CD4-positive, CD25-positive, alpha-beta regulatory T cell (primary cell): ENCODE measurements at regions not wholly inside any gene's neighbourhood (a gene's known extent, or its start where the extent isn't known, plus 50 kb on each side); places are given as distances from the start of the nearest gene placed in this dataset.

ENCODE experiments used
- ATAC-seq, 2 donors: fragments of 150-1000 bp; cut with Tn5 transposase; one replicate each; pipeline ENCODE4 v1.10.0; 2021; ENCODE audit warnings: low read depth in 2 of 2, moderate number of reproducible peaks in 2 of 2, moderate library complexity in 1 of 2
- DNase-seq, 3 donors: peaks; one replicate each; pipeline versions ENCODE4 v3.0.0 to v3.0.0-alpha.2; 2012 to 2022; ENCODE audit warnings: mixed read lengths in 1 of 3
- H3K27ac ChIP-seq: one replicate; pipeline ENCODE4 v1.7.0; 2013; ENCODE audit warnings: mild to moderate bottlenecking, low read length; ENCODE audit not compliant: insufficient read depth, poor library complexity, severe bottlenecking
- H3K27me3 ChIP-seq: one replicate; pipeline ENCODE4 v1.7.0; 2013; ENCODE audit warnings: low read length; ENCODE audit not compliant: control insufficient read depth, insufficient read depth
- H3K36me3 ChIP-seq: one replicate; pipeline ENCODE4 v1.7.0; 2013; ENCODE audit warnings: mild to moderate bottlenecking, low read length, moderate library complexity; ENCODE audit not compliant: control insufficient read depth, insufficient read depth
- H3K4me1 ChIP-seq: 2 replicates; pipeline ENCODE4 v1.7.0; 2013; ENCODE audit warnings: mild to moderate bottlenecking, low read length; ENCODE audit not compliant: insufficient read depth, control insufficient read depth, poor library complexity, severe bottlenecking
- H3K4me3 ChIP-seq: one replicate; pipeline ENCODE4 v1.7.0; 2013; ENCODE audit warnings: low read depth, mild to moderate bottlenecking, low read length, moderate library complexity
- H3K9me3 ChIP-seq, 2 experiments: 1 replicate in 1 of 2; 2 replicates in 1 of 2; pipeline ENCODE4 v1.7.0; 2013; ENCODE audit warnings: low read length in 2 of 2, mild to moderate bottlenecking in 1 of 2, moderate library complexity in 1 of 2; ENCODE audit not compliant: control insufficient read depth in 2 of 2
- H3K27ac Mint-ChIP-seq, 3 donors: one replicate each; pipeline ENCODE4 v1.8.0; 2020 to 2022; ENCODE audit warnings: mild to moderate bottlenecking in 3 of 3, mixed read lengths in 3 of 3, moderate library complexity in 2 of 3
- H3K27me3 Mint-ChIP-seq: one replicate; pipeline ENCODE4 v1.8.0; 2022; ENCODE audit warnings: mild to moderate bottlenecking, mixed read lengths
- H3K36me3 Mint-ChIP-seq: one replicate; pipeline ENCODE4 v1.8.0; 2020; ENCODE audit warnings: mixed read lengths
- H3K4me1 Mint-ChIP-seq, 4 donors: one replicate each; pipeline ENCODE4 v1.8.0; 2020 to 2022; ENCODE audit warnings: mixed read lengths in 4 of 4, mild to moderate bottlenecking in 1 of 4
- H3K4me3 Mint-ChIP-seq, 4 donors: one replicate each; pipeline ENCODE4 v1.8.0; 2020 to 2022; ENCODE audit warnings: mild to moderate bottlenecking in 4 of 4, mixed read lengths in 4 of 4, moderate library complexity in 3 of 4
- H3K9me3 Mint-ChIP-seq, 7 donors: one replicate each; pipeline ENCODE4 v1.8.0; 2020 to 2022; ENCODE audit warnings: mixed read lengths in 7 of 7, mild to moderate bottlenecking in 3 of 7, moderate library complexity in 2 of 7

GRCh38 chr10:128476845-128477244 is 350.6 kb upstream of the MKI67 start:
- no peaks in the 10 kb centered on the region for H3K4me1 ChIP-seq
- H3K4me1 Mint-ChIP-seq, result no peaks in the 10 kb centered on the region
- no peak overlapping the region for H3K4me3 Mint-ChIP-seq
- H3K36me3 ChIP-seq, result no peaks in the 10 kb centered on the region
- H3K36me3 Mint-ChIP-seq, result no peaks in the 10 kb centered on the region
- no peak overlapping the region for H3K27ac ChIP-seq
- ATAC-seq (no peak), DNase-seq (no peak)
- H3K9me3 ChIP-seq, result no peaks in the 10 kb centered on the region
- no peaks in the 10 kb centered on the region for H3K27me3 Mint-ChIP-seq
- H3K4me3 ChIP-seq, result no peak overlapping the region
- no peak overlapping the region for H3K27ac Mint-ChIP-seq
- no peaks in the 10 kb centered on the region for H3K27me3 ChIP-seq
- peaks cover 0 to 4% (median 0%) of the 10 kb centered on the region in 7 donors for H3K9me3 Mint-ChIP-seq

- Histone ChIP-seq H3K4me3 (no peak overlapping the region), H3K9me3 (no peaks in the 10 kb centered on the region), H3K27ac (no peak overlapping the region), H3K27me3 (no peaks in the 10 kb centered on the region), H3K36me3 (no peaks in the 10 kb centered on the region), H3K4me1 (no peaks in the 10 kb centered on the region)
- no peak for DNase-seq
- H3K4me3 Mint-ChIP-seq, result no peak overlapping the region
- peaks cover 0 to 4% (median 0%) of the 10 kb centered on the region in 7 donors for H3K9me3 Mint-ChIP-seq
- H3K36me3 Mint-ChIP-seq, result no peaks in the 10 kb centered on the region
- no peak for ATAC-seq
- no peaks in the 10 kb centered on the region for H3K4me1 Mint-ChIP-seq
- H3K27me3 Mint-ChIP-seq, result no peaks in the 10 kb centered on the region
- no peak overlapping the region for H3K27ac Mint-ChIP-seq
Measured at GRCh38 chr10:128480601-128481000, 354.4 kb upstream of the MKI67 start.

GRCh38 chr10:128481152-128481840 is 355.1 kb upstream of the MKI67 start:
- Histone ChIP-seq H3K9me3 (no peaks in the 10 kb centered on the region), H3K27ac (no peak overlapping the region), H3K4me1 (no peaks in the 10 kb centered on the region), H3K4me3 (no peak overlapping the region), H3K27me3 (no peaks in the 10 kb centered on the region), H3K36me3 (no peaks in the 10 kb centered on the region)
- no peak overlapping the region for H3K4me3 Mint-ChIP-seq
- no peaks in the 10 kb centered on the region for H3K4me1 Mint-ChIP-seq
- H3K27me3 Mint-ChIP-seq, result no peaks in the 10 kb centered on the region
- no peak overlapping the region for H3K27ac Mint-ChIP-seq
- DNase-seq (no peak), ATAC-seq (no peak)
- peaks cover 0 to 6% (median 0%) of the 10 kb centered on the region in 7 donors for H3K9me3 Mint-ChIP-seq
- H3K36me3 Mint-ChIP-seq, result no peaks in the 10 kb centered on the region

- ATAC-seq, result no peak
- Mint-ChIP-seq H3K36me3 (no peaks in the 10 kb centered on the region), H3K4me1 (no peaks in the 10 kb centered on the region), H3K4me3 (no peak overlapping the region), H3K27me3 (no peaks in the 10 kb centered on the region), H3K9me3 (peaks cover 0 to 7% (median 0%) of the 10 kb centered on the region in 7 donors), H3K27ac (no peak overlapping the region)
- Histone ChIP-seq H3K9me3 (no peaks in the 10 kb centered on the region), H3K4me1 (no peaks in the 10 kb centered on the region), H3K36me3 (no peaks in the 10 kb centered on the region), H3K27me3 (no peaks in the 10 kb centered on the region), H3K4me3 (no peak overlapping the region), H3K27ac (no peak overlapping the region)
- no peak for DNase-seq
Measured at GRCh38 chr10:128482052-128482451, 355.8 kb upstream of the MKI67 start.

GRCh38 chr10:128483216-128483615 is 357.0 kb upstream of the MKI67 start:
- no peaks in the 10 kb centered on the region for H3K36me3 ChIP-seq
- ATAC-seq, result no peak
- Mint-ChIP-seq H3K36me3 (no peaks in the 10 kb centered on the region), H3K27me3 (no peaks in the 10 kb centered on the region), H3K4me3 (no peak overlapping the region), H3K9me3 (peaks cover 0 to 7% (median 0%) of the 10 kb centered on the region in 7 donors), H3K4me1 (no peaks in the 10 kb centered on the region), H3K27ac (no peak overlapping the region)
- no peak for DNase-seq
- H3K4me1 ChIP-seq, result no peaks in the 10 kb centered on the region
- H3K9me3 ChIP-seq, result no peaks in the 10 kb centered on the region
- H3K4me3 ChIP-seq, result no peak overlapping the region
- H3K27me3 ChIP-seq, result no peaks in the 10 kb centered on the region
- no peak overlapping the region for H3K27ac ChIP-seq

- no peaks in the 10 kb centered on the region for H3K27me3 Mint-ChIP-seq
- H3K27ac Mint-ChIP-seq, result no peak overlapping the region
- peaks cover 0 to 5% (median 0%) of the 10 kb centered on the region in 7 donors for H3K9me3 Mint-ChIP-seq
- DNase-seq (no peak), ATAC-seq (no peak)
- Histone ChIP-seq H3K4me1 (no peaks in the 10 kb centered on the region), H3K9me3 (no peaks in the 10 kb centered on the region), H3K4me3 (no peak overlapping the region), H3K27ac (no peak overlapping the region), H3K36me3 (no peaks in the 10 kb centered on the region), H3K27me3 (no peaks in the 10 kb centered on the region)
- H3K4me1 Mint-ChIP-seq, result no peaks in the 10 kb centered on the region
- H3K4me3 Mint-ChIP-seq, result no peak overlapping the region
- no peaks in the 10 kb centered on the region for H3K36me3 Mint-ChIP-seq
Measured at GRCh38 chr10:128484041-128484440, 357.8 kb upstream of the MKI67 start.

GRCh38 chr10:128485701-128486235 is 359.5 kb upstream of the MKI67 start:
- H3K36me3 Mint-ChIP-seq, result no peaks in the 10 kb centered on the region
- H3K4me3 ChIP-seq, result no peak overlapping the region

GRCh38 chr10:128487517-128487916 is 361.3 kb upstream of the MKI67 start:
- Histone ChIP-seq H3K4me1 (no peaks in the 10 kb centered on the region), H3K27ac (no peak overlapping the region), H3K27me3 (no peaks in the 10 kb centered on the region), H3K36me3 (no peaks in the 10 kb centered on the region), H3K4me3 (no peak overlapping the region), H3K9me3 (no peaks in the 10 kb centered on the region)
- Mint-ChIP-seq H3K27me3 (no peaks in the 10 kb centered on the region), H3K4me3 (no peak overlapping the region), H3K4me1 (no peaks in the 10 kb centered on the region), H3K36me3 (no peaks in the 10 kb centered on the region), H3K27ac (no peak overlapping the region), H3K9me3 (peaks cover 0 to 3% (median 0%) of the 10 kb centered on the region in 7 donors)
- DNase-seq (no peak), ATAC-seq (no peak)

More at GRCh38 chr10:128485701-128486235, 359.5 kb upstream of the MKI67 start:
- H3K4me1 ChIP-seq, result no peaks in the 10 kb centered on the region
- H3K4me3 Mint-ChIP-seq, result no peak overlapping the region
- no peaks in the 10 kb centered on the region for H3K36me3 ChIP-seq
- no peak overlapping the region for H3K27ac ChIP-seq
- DNase-seq (no peak), ATAC-seq (no peak)
- H3K27me3 ChIP-seq, result no peaks in the 10 kb centered on the region
- H3K9me3 Mint-ChIP-seq, result peaks cover 0 to 3% (median 0%) of the 10 kb centered on the region in 7 donors
- no peaks in the 10 kb centered on the region for H3K4me1 Mint-ChIP-seq
- no peak overlapping the region for H3K27ac Mint-ChIP-seq
- H3K9me3 ChIP-seq, result no peaks in the 10 kb centered on the region
- no peaks in the 10 kb centered on the region for H3K27me3 Mint-ChIP-seq
